Activated CD8-positive, alpha-beta memory T cell treated with anti-CD3 and anti-CD28 coated beads for 48 hours (primary cell): ENCODE measurements at regions not wholly inside any gene's neighbourhood (a gene's known extent, or its start where the extent isn't known, plus 50 kb on each side); places are given as distances from the start of the nearest gene placed in this dataset.

ENCODE experiments used
- DNase-seq, 3 experiments: peaks; one replicate each; pipeline ENCODE4 v3.0.0-alpha.2; 2020; ENCODE audit warnings: low read depth in 2 of 3, low spot score in 2 of 3

GRCh38 chr3:187927565-187927964, 182.3 kb upstream of the BCL6 start:
- no peak for DNase-seq

- DNase-seq, result no peak
These were observed 184.0 kb upstream of the BCL6 start for GRCh38 chr3:187929112-187929816.

- DNase-seq, result no peak
These were observed 184.8 kb upstream of the BCL6 start for GRCh38 chr3:187930021-187930420.

- no peak for DNase-seq
These were observed 185.8 kb upstream of the BCL6 start for GRCh38 chr3:187931101-187931500.

- DNase-seq, result no peak
These were observed 186.6 kb upstream of the BCL6 start for GRCh38 chr3:187931770-187932278.

- DNase-seq, result no peak
These were observed 187.3 kb upstream of the BCL6 start for GRCh38 chr3:187932530-187932929.

GRCh38 chr3:187935623-187936156, 190.4 kb upstream of the BCL6 start:
- peak in 2 of 3 experiments; percentile 19 to 38 for DNase-seq

- DNase-seq, result no peak
These were observed 191.4 kb upstream of the BCL6 start for GRCh38 chr3:187936676-187937075.

- DNase-seq, result no peak
These were observed 194.6 kb upstream of the BCL6 start for GRCh38 chr3:187939891-187940290.

GRCh38 chr3:187941135-187941847, 196.0 kb upstream of the BCL6 start:
- no peak for DNase-seq

- DNase-seq, result no peak
These were observed 196.6 kb upstream of the BCL6 start for GRCh38 chr3:187941848-187942194.

GRCh38 chr3:187942658-187943241, 197.5 kb upstream of the BCL6 start:
- DNase-seq, result no peak

GRCh38 chr3:187943677-187944389, 198.6 kb upstream of the BCL6 start:
- DNase-seq, result no peak

GRCh38 chr3:187944390-187945179, 199.3 kb upstream of the BCL6 start:
- no peak for DNase-seq

- DNase-seq, result no peak
These were observed 200.1 kb upstream of the BCL6 start for GRCh38 chr3:187945374-187945773.

- DNase-seq, result no peak
These were observed 201.0 kb upstream of the BCL6 start for GRCh38 chr3:187946163-187946691.

- DNase-seq, result no peak
These were observed 201.7 kb upstream of the BCL6 start for GRCh38 chr3:187946981-187947380.

- no peak for DNase-seq
These were observed 202.8 kb upstream of the BCL6 start for GRCh38 chr3:187947927-187948682.

- no peak for DNase-seq
These were observed 204.0 kb upstream of the BCL6 start for GRCh38 chr3:187949093-187949820.
